HFFc6 (cell line): ENCODE measurements at regions not wholly inside any gene's neighbourhood (a gene's known extent, or its start where the extent isn't known, plus 50 kb on each side); places are given as distances from the start of the nearest gene placed in this dataset.

Source experiments
- DNase-seq: peaks from one replicate; pipeline ENCODE4 v3.0.0-alpha.2; 2018
- H3K27ac Mint-ChIP-seq: 2 replicates; pipeline ENCODE4 v1.8.0; 2020; ENCODE audit warnings: mild to moderate bottlenecking, mixed read lengths
- H3K27me3 Mint-ChIP-seq: 2 replicates; pipeline ENCODE4 v1.8.0; 2021; ENCODE audit warnings: mild to moderate bottlenecking, moderate library complexity, mixed read lengths; ENCODE audit not compliant: insufficient read depth
- H3K36me3 Mint-ChIP-seq: 2 replicates; pipeline ENCODE4 v1.8.0; 2021; ENCODE audit warnings: low read depth, mixed read lengths
- H3K4me1 Mint-ChIP-seq: 2 replicates; pipeline ENCODE4 v1.8.0; 2020; ENCODE audit warnings: low read depth, mixed read lengths
- H3K4me3 Mint-ChIP-seq: 2 replicates; pipeline ENCODE4 v1.8.0; 2020; ENCODE audit warnings: mild to moderate bottlenecking, moderate library complexity, mixed read lengths
- H3K9me3 Mint-ChIP-seq: 2 replicates; pipeline ENCODE4 v1.8.0; 2020; ENCODE audit warnings: mild to moderate bottlenecking, mixed read lengths
- CTCF ChIP-seq: fragments of 200-600 bp; sonication (generic); IDR thresholded peaks from 2 replicates; pipeline ENCODE4 v1.5.0; 2021; ENCODE audit warnings: antibody characterized with exemption, mild to moderate bottlenecking

- no peak for TF ChIP-seq CTCF
- Mint-ChIP-seq H3K36me3 (no peaks in the 10 kb centered on the region), H3K27ac (no peak overlapping the region), H3K9me3 (peaks cover 7% of the 10 kb centered on the region), H3K27me3 (peaks cover under 1% of the 10 kb centered on the region; the same call in 1 of the 2 replicates), H3K4me3 (no peak overlapping the region), H3K4me1 (no peaks in the 10 kb centered on the region)
- no peak for DNase-seq
Observed at GRCh38 chr18:61080954-61081528, 252.2 kb upstream of the CDH20 start.

- DNase-seq: no peak
- Mint-ChIP-seq H3K4me1 (no peaks in the 10 kb centered on the region), H3K4me3 (no peak overlapping the region), H3K27me3 (no peaks in the 10 kb centered on the region; the same call in 1 of the 2 replicates), H3K36me3 (no peaks in the 10 kb centered on the region), H3K27ac (no peak overlapping the region), H3K9me3 (peaks cover 7% of the 10 kb centered on the region)
- TF ChIP-seq CTCF: no peak
Observed at GRCh38 chr18:61082976-61083630, 250.1 kb upstream of the CDH20 start.

- no peak for DNase-seq
- no peak for TF ChIP-seq CTCF
- Mint-ChIP-seq H3K27ac (no peak overlapping the region), H3K9me3 (no peaks in the 10 kb centered on the region; the same call in 1 of the 2 replicates), H3K4me3 (no peak overlapping the region), H3K4me1 (no peaks in the 10 kb centered on the region), H3K36me3 (no peaks in the 10 kb centered on the region), H3K27me3 (no peaks in the 10 kb centered on the region; the same call in 1 of the 2 replicates)
Observed at GRCh38 chr18:61085036-61085435, 248.2 kb upstream of the CDH20 start.

- Mint-ChIP-seq H3K36me3 (no peaks in the 10 kb centered on the region), H3K27me3 (no peaks in the 10 kb centered on the region; the same call in 1 of the 2 replicates), H3K4me1 (no peaks in the 10 kb centered on the region), H3K4me3 (no peak overlapping the region), H3K27ac (no peak overlapping the region), H3K9me3 (no peaks in the 10 kb centered on the region; the same call in 1 of the 2 replicates)
- TF ChIP-seq CTCF: no peak
- no peak for DNase-seq
Observed at GRCh38 chr18:61085761-61086160, 247.5 kb upstream of the CDH20 start.

GRCh38 chr18:61086657-61087056 lies 246.6 kb upstream of the CDH20 start:
- H3K27ac Mint-ChIP-seq: no peak overlapping the region
- no peaks in the 10 kb centered on the region for H3K4me1 Mint-ChIP-seq
- no peak for DNase-seq
- H3K9me3 Mint-ChIP-seq: no peaks in the 10 kb centered on the region; the same call in 1 of the 2 replicates
- H3K27me3 Mint-ChIP-seq: no peaks in the 10 kb centered on the region; the same call in 1 of the 2 replicates
- H3K36me3 Mint-ChIP-seq: no peaks in the 10 kb centered on the region
- TF ChIP-seq CTCF: no peak
- H3K4me3 Mint-ChIP-seq: no peak overlapping the region
